Prostate gland (tissue), 2 donors: ENCODE measurements at regions not wholly inside any gene's neighbourhood (a gene's known extent, or its start where the extent isn't known, plus 50 kb on each side); places are given as distances from the start of the nearest gene placed in this dataset.

Source experiments
- CTCF ChIP-seq, 4 experiments: fragments of 200-600 bp in 2 of 4; fragments of 450-650 bp in 2 of 4; sonication (generic) in 2 of 4; IDR thresholded peaks; 1 replicate in 3 of 4; 2 replicates in 1 of 4; pipeline ENCODE4 v1.5.1; 2016 to 2019; ENCODE audit warnings: antibody characterized with exemption in 4 of 4, mild to moderate bottlenecking in 2 of 4, moderate library complexity in 2 of 4
- POLR2A ChIP-seq: fragments of 450-650 bp; IDR thresholded peaks from one replicate; pipeline ENCODE4 v1.6.1; 2016; ENCODE audit warnings: antibody characterized with exemption, mild to moderate bottlenecking

GRCh38 chr18:41665210-41665609 is 289.8 kb upstream of the PIK3C3 start:
- TF ChIP-seq CTCF (IDR thresholded peaks at IDR 0.05) (no peak), POLR2A (no peak)
